HL-60 (cell line): ENCODE measurements at regions not wholly inside any gene's neighbourhood (a gene's known extent, or its start where the extent isn't known, plus 50 kb on each side); places are given as distances from the start of the nearest gene placed in this dataset.

Experiments used
- DNase-seq, 2 experiments: peaks; one replicate each; pipeline ENCODE4 v3.0.0-alpha.2; 2010 to 2020; ENCODE audit warnings: low read depth in 1 of 2, low spot score in 1 of 2
- H3K27ac ChIP-seq: fragments of 250-450 bp; sonication (Bioruptor Pico); replicated peaks from 2 replicates; pipeline ENCODE4 v1.5.1; 2020; ENCODE audit warnings: mild to moderate bottlenecking, moderate library complexity
- H3K27me3 ChIP-seq: fragments of 250-450 bp; sonication (Bioruptor Pico); 2 replicates; pipeline ENCODE4 v1.5.1; 2021; ENCODE audit warnings: mild to moderate bottlenecking, moderate library complexity; ENCODE audit not compliant: insufficient read depth, poor library complexity, severe bottlenecking
- H3K4me3 ChIP-seq: replicated peaks from 2 replicates; pipeline ENCODE4 v1.5.1; 2011; ENCODE audit warnings: mild to moderate bottlenecking, control low read depth, low read length; ENCODE audit not compliant: insufficient read depth
- CTCF ChIP-seq: IDR thresholded peaks from one replicate; pipeline ENCODE4 v1.5.1; 2011; ENCODE audit warnings: low read length, control low read depth, inconsistent platforms; ENCODE audit not compliant: insufficient read depth
- GABPA ChIP-seq: IDR thresholded peaks from 2 replicates; pipeline ENCODE4 v1.6.1; 2012; ENCODE audit warnings: low read depth
- POLR2AphosphoS5 ChIP-seq: IDR thresholded peaks from 2 replicates; pipeline ENCODE4 v1.6.1; 2012; ENCODE audit warnings: low read depth
- REST ChIP-seq: IDR thresholded peaks from 2 replicates; pipeline ENCODE4 v1.6.1; 2012; ENCODE audit warnings: low read depth; ENCODE audit not compliant: insufficient replicate concordance
- SPI1 ChIP-seq: IDR thresholded peaks from 2 replicates; pipeline ENCODE4 v1.6.1; 2012; ENCODE audit warnings: low read depth, mild to moderate bottlenecking, borderline replicate concordance

- no peak overlapping the region for H3K27ac ChIP-seq
- no peak overlapping the region for H3K4me3 ChIP-seq
- no peak for DNase-seq
- H3K27me3 ChIP-seq: no peaks in the 10 kb centered on the region
- TF ChIP-seq CTCF: no peak
- TF ChIP-seq SPI1: no peak
- no peak for TF ChIP-seq GABPA
- no peak for TF ChIP-seq POLR2AphosphoS5
- no peak for TF ChIP-seq REST
Measured at GRCh38 chr2:16409849-16410248, 255.8 kb downstream of the CYRIA start.

- no peak for TF ChIP-seq POLR2AphosphoS5
- Histone ChIP-seq H3K27ac (no peak overlapping the region), H3K4me3 (no peak overlapping the region), H3K27me3 (no peaks in the 10 kb centered on the region)
- no peak for DNase-seq
Measured at GRCh38 chr2:16409006-16409390, 256.6 kb downstream of the CYRIA start.

GRCh38 chr2:16408331-16409005 is 257.2 kb downstream of the CYRIA start:
- no peak for TF ChIP-seq GABPA
- TF ChIP-seq POLR2AphosphoS5: no peak
- H3K27me3 ChIP-seq: no peaks in the 10 kb centered on the region

GRCh38 chr2:16407358-16407757 is 258.3 kb downstream of the CYRIA start:
- no peak overlapping the region for H3K27ac ChIP-seq
- H3K27me3 ChIP-seq: no peaks in the 10 kb centered on the region
- TF ChIP-seq REST: no peak
- no peak for TF ChIP-seq CTCF
- no peak for TF ChIP-seq POLR2AphosphoS5
- no peak for TF ChIP-seq GABPA
- TF ChIP-seq SPI1: no peak
- H3K4me3 ChIP-seq: no peak overlapping the region
- DNase-seq: no peak

More at GRCh38 chr2:16408331-16409005, 257.2 kb downstream of the CYRIA start:
- DNase-seq: no peak
- Histone ChIP-seq H3K4me3 (no peak overlapping the region), H3K27ac (no peak overlapping the region)
